Prostate gland (tissue), 2 donors: ENCODE measurements at regions not wholly inside any gene's neighbourhood (a gene's known extent, or its start where the extent isn't known, plus 50 kb on each side); places are given as distances from the start of the nearest gene placed in this dataset.
A peak's percentile ranks its signal among the peaks of the same experiment; 100 is the strongest.

Experiments
- DNase-seq: peaks from one replicate; pipeline ENCODE4 v3.0.0-alpha.2; 2019; ENCODE audit warnings: low spot score
- H3K27ac ChIP-seq, 2 donors: fragments of 200-600 bp; sonication (generic); 2 replicates each; pipeline ENCODE4 v1.5.1; 2017 to 2019
- H3K27me3 ChIP-seq: fragments of 200-600 bp; sonication (generic); replicated peaks from 2 replicates; pipeline ENCODE4 v1.5.1; 2019; ENCODE audit not compliant: insufficient read depth
- H3K36me3 ChIP-seq, 2 donors: fragments of 200-600 bp; sonication (generic); 1 replicate in 1 of 2; 2 replicates in 1 of 2; pipeline versions ENCODE4 v1.5.1 to v1.8.1; 2017 to 2019
- H3K4me1 ChIP-seq: fragments of 200-600 bp; sonication (generic); replicated peaks from 2 replicates; pipeline ENCODE4 v1.5.1; 2019
- H3K4me3 ChIP-seq, 2 donors: fragments of 200-600 bp; sonication (generic); 2 replicates each; pipeline ENCODE4 v1.5.1; 2017 to 2019
- H3K9me3 ChIP-seq: fragments of 200-600 bp; sonication (generic); 2 replicates; pipeline ENCODE4 v1.5.1; 2017
- POLR2A ChIP-seq: fragments of 450-650 bp; IDR thresholded peaks from one replicate; pipeline ENCODE4 v1.6.1; 2016; ENCODE audit warnings: antibody characterized with exemption, mild to moderate bottlenecking
- POLR2AphosphoS5 ChIP-seq: sonication (generic); formaldehyde crosslinking; IDR thresholded peaks from one replicate; pipeline ENCODE4 v1.6.1; 2017; ENCODE audit warnings: antibody characterized with exemption
- WGBS: methylation state at CpG from one replicate; pipeline ENCODE4 v1.1.5; 2018; 5-methylcytosine and 5-hydroxymethylcytosine counted together
- intact Hi-C: fragments of 100-400 bp; cut with DNase I; formaldehyde crosslinking; loops from one replicate; pipeline ENCODE4 v1.14.2; 2022
- TF ChIP-seq, protein P1 (sequence below), 4 experiments: fragments of 200-600 bp in 2 of 4; fragments of 450-650 bp in 2 of 4; sonication (generic) in 2 of 4; IDR thresholded peaks; 1 replicate in 3 of 4; 2 replicates in 1 of 4; pipeline ENCODE4 v1.5.1; 2016 to 2019; ENCODE audit warnings: antibody characterized with exemption in 4 of 4, mild to moderate bottlenecking in 2 of 4, moderate library complexity in 2 of 4

GRCh38 chr1:25033030-25033827, 103.2 kb upstream of the RUNX3 start:
- Histone ChIP-seq H3K4me1 (peaks cover 5% of the 10 kb centered on the region), H3K27me3 (peaks cover 2% of the 10 kb centered on the region), H3K27ac (no peak overlapping the region), H3K9me3 (no peaks in the 10 kb centered on the region), H3K4me3 (no peak overlapping the region), H3K36me3 (no peaks in the 10 kb centered on the region)
- no peak for DNase-seq
- TF ChIP-seq POLR2A (no peak), POLR2AphosphoS5 (no peak)
- TF ChIP-seq, protein P1, sequence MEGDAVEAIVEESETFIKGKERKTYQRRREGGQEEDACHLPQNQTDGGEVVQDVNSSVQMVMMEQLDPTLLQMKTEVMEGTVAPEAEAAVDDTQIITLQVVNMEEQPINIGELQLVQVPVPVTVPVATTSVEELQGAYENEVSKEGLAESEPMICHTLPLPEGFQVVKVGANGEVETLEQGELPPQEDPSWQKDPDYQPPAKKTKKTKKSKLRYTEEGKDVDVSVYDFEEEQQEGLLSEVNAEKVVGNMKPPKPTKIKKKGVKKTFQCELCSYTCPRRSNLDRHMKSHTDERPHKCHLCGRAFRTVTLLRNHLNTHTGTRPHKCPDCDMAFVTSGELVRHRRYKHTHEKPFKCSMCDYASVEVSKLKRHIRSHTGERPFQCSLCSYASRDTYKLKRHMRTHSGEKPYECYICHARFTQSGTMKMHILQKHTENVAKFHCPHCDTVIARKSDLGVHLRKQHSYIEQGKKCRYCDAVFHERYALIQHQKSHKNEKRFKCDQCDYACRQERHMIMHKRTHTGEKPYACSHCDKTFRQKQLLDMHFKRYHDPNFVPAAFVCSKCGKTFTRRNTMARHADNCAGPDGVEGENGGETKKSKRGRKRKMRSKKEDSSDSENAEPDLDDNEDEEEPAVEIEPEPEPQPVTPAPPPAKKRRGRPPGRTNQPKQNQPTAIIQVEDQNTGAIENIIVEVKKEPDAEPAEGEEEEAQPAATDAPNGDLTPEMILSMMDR (IDR thresholded peaks at IDR 0.05), result no peak
- intact Hi-C loops, result no loop called here
- 77% methylated on average over 12 of the region's 12 CpGs for WGBS

DNA sequence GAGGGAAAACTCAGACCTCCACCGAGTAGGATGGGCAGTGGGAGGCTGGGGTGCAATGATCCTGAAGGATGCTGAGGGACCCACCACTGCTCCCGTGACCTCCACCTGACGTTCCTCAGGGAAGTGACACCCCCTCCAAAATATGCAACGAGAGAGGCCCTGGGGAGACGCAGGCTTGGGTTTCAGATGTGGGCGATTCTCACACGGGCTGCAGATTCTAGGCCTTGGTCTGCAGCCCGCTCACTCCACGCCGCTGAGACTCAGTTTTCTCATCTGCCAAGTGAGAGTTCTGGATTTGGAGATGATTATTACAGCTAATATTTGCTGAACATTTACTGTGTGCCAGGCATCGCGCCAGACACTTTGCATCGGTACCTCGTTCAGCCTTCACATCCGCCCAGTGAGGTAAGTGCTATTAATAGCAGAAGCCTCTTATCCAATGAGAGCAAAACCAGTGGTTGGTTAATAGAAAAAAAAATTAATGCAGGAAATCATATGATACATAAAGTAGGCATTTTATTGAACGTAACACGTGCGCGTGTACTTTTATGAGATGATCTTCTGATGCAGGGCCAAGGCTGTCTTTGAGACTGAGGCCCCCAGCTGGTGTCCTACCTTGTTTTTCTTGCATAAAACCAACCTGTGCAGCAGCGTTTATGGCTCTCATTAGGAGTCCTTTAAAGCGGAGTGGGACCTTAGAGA, 102.0 kb upstream of the RUNX3 start:
- DNase-seq, result peak; percentile 88
- TF ChIP-seq POLR2AphosphoS5, result peak; percentile 96
- TF ChIP-seq, protein P1 (IDR thresholded peaks at IDR 0.05), result no peak
- Histone ChIP-seq H3K27me3 (peaks cover 2% of the 10 kb centered on the region), H3K4me1 (peaks cover 5% of the 10 kb centered on the region), H3K27ac (no peak overlapping the region), H3K36me3 (no peaks in the 10 kb centered on the region), H3K9me3 (no peaks in the 10 kb centered on the region), H3K4me3 (no peak overlapping the region)
- intact Hi-C loops, result no loop called here
- 25% methylated on average over 21 of the region's 21 CpGs for WGBS

DNA sequence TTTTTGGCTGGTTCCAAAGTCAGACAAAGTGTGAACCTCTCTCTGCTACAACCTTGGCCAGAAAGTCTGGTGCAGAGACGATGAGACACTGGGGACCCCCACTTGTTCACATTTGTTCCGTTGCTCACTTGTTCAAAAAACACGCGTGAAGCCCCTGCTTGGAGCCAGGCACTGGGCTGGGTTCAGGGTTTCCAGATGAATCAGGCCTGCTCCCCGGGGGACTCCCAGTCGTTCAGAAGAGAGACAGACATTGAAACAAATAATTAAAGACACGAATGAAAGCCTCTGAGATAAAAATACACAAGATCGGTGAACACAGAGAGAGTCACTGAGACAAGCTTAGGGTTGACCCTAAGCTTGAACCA, 101.5 kb upstream of the RUNX3 start:
- H3K4me3 ChIP-seq, result no peak overlapping the region
- 63% methylated on average over 8 of the region's 8 CpGs for WGBS
- intact Hi-C loops, result no loop called here
- H3K27me3 ChIP-seq, result peaks cover 2% of the 10 kb centered on the region
- H3K4me1 ChIP-seq, result peaks cover 5% of the 10 kb centered on the region
- no peaks in the 10 kb centered on the region for H3K36me3 ChIP-seq
- H3K9me3 ChIP-seq, result no peaks in the 10 kb centered on the region
- no peak for DNase-seq
- TF ChIP-seq POLR2A (no peak), POLR2AphosphoS5 (no peak)
- TF ChIP-seq, protein P1 (IDR thresholded peaks at IDR 0.05), result no peak
- H3K27ac ChIP-seq, result no peak overlapping the region

DNA sequence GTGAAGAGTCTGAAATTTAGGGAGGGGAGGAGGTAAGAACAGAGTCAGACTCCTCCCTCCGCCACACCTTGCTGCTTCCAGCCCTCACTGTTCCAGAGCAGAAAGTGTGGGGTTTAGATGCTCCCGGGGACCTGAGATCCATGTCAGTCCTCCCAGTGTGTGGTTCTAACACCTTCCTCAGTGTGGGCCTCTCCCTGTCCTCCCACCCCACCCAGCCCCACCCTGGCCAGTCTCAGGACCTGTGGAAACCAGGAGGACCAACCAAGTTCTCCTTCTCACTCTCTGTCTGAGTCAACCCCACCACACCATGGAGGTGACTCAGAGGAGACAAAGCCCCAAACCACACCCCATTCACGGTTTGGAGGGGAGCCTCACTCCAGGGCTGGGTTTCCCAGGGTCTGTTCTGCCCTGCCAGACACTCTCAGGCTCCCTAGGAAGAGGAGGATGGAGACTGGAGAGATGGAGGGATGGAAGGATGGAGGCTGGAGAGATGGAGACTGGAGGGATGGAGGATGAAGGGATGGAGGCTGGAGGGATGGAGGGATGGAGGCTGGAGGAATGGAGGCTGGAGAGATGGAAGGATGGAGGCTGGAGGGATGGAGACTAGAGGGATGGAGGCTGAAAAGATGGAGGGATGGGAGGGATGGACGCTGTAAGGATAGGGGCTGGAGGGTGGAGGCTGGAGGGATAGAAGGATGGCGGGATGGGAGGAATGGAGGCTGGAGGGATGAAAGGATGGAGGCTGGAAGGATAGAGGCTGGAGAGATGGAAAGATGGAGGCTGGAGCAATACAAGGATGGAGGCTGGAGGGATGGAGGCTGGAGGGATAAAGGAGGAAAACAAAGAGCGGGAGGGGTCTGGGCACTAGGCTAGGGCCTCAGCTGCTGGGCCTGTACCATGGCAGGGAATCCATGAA, 100.9 kb upstream of the RUNX3 start:
- DNase-seq, result no peak
- Histone ChIP-seq H3K36me3 (no peaks in the 10 kb centered on the region), H3K27ac (no peak overlapping the region), H3K4me1 (peaks cover 5% of the 10 kb centered on the region), H3K4me3 (no peak overlapping the region), H3K27me3 (peaks cover 2% of the 10 kb centered on the region), H3K9me3 (no peaks in the 10 kb centered on the region)
- TF ChIP-seq, protein P1 (IDR thresholded peaks at IDR 0.05), result no peak
- TF ChIP-seq POLR2AphosphoS5, result no peak
- TF ChIP-seq POLR2A, result no peak
- WGBS, result 82% methylated on average over 6 of the region's 6 CpGs
- intact Hi-C loops, result no loop called here
